ENCODE measurements at regions not wholly inside any gene's neighbourhood (a gene's known extent, or its start where the extent isn't known, plus 50 kb on each side); places are given as distances from the start of the nearest gene placed in this dataset.

GRCh38 chr12:42982828-42983227 lies 393.3 kb upstream of the PRICKLE1 start:
- no peak for TF ChIP-seq CTCF (conservative IDR thresholded peaks at IDR 0.05; ENCODE audit: low read depth, low read length)
- no peak for DNase-seq (ENCODE audit: low read depth)
- H3K4me3 ChIP-seq (ENCODE audit: low read depth, low read length): no peak overlapping the region

GRCh38 chr12:42981379-42981778 lies 391.8 kb upstream of the PRICKLE1 start:
- TF ChIP-seq CTCF (conservative IDR thresholded peaks at IDR 0.05; ENCODE audit: low read depth, low read length): no peak
- no peak overlapping the region for H3K4me3 ChIP-seq (ENCODE audit: low read depth, low read length)
- no peak for DNase-seq (ENCODE audit: low read depth)

- no peak for DNase-seq (ENCODE audit: low read depth)
- TF ChIP-seq CTCF (conservative IDR thresholded peaks at IDR 0.05; ENCODE audit: low read depth, low read length): no peak
- no peak overlapping the region for H3K4me3 ChIP-seq (ENCODE audit: low read depth, low read length)
These were observed 390.9 kb upstream of the PRICKLE1 start for GRCh38 chr12:42980441-42980840.

- TF ChIP-seq CTCF (conservative IDR thresholded peaks at IDR 0.05; ENCODE audit: low read depth, low read length): no peak
- H3K4me3 ChIP-seq (ENCODE audit: low read depth, low read length): no peak overlapping the region
- DNase-seq (ENCODE audit: low read depth): no peak
These were observed 390.2 kb upstream of the PRICKLE1 start for GRCh38 chr12:42979746-42980145.

GRCh38 chr12:42978708-42979107 lies 389.2 kb upstream of the PRICKLE1 start:
- no peak overlapping the region for H3K4me3 ChIP-seq (ENCODE audit: low read depth, low read length)
- TF ChIP-seq CTCF (conservative IDR thresholded peaks at IDR 0.05; ENCODE audit: low read depth, low read length): no peak
- no peak for DNase-seq (ENCODE audit: low read depth)

GRCh38 chr12:42977451-42978230 lies 388.1 kb upstream of the PRICKLE1 start:
- TF ChIP-seq CTCF (conservative IDR thresholded peaks at IDR 0.05; ENCODE audit: low read depth, low read length): no peak
- DNase-seq (ENCODE audit: low read depth): no peak
- H3K4me3 ChIP-seq (ENCODE audit: low read depth, low read length): no peak overlapping the region

GRCh38 chr12:42976620-42977019 lies 387.1 kb upstream of the PRICKLE1 start:
- TF ChIP-seq CTCF (conservative IDR thresholded peaks at IDR 0.05; ENCODE audit: low read depth, low read length): no peak
- no peak for DNase-seq (ENCODE audit: low read depth)
- no peak overlapping the region for H3K4me3 ChIP-seq (ENCODE audit: low read depth, low read length)
